ENCODE measurements at regions not wholly inside any gene's neighbourhood (a gene's known extent, or its start where the extent isn't known, plus 50 kb on each side); places are given as distances from the start of the nearest gene placed in this dataset.
A peak's percentile ranks its signal among the peaks of the same experiment; 100 is the strongest.
"Not testable (repeated sequence)": the region's sequence is repeated elsewhere in the genome, so short reads cannot be mapped to it uniquely, and the experiment has no call there.

DNA sequence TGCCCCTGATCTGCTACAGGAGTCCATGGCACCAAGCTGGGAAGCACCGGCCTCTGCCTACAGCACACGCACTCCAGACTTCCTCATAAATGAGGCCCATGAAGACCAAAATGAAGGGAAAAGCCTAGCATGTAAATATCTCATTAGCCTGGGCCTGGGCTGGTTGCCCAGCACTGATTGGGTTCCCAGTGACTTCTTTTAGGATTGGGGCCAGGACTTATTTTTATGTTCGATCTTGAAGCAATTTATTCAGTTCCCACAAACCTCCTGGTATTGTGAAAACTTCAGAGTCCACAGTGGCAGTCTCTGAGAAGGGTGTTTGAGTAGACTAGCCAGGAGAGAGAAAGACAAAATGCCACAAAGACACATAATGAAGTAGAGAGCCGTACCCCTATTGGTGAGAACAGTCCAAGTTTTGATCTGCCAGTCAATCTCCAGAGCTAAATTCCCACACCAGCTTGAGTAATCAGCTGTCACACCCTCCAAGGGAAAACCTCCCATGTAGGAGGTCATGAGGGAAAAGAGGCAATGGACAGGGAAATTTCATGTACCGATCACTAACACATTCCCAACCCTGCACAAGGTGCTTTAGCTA lies 78.2 kb downstream of the PHLDA1 start:
- Mint-ChIP-seq H3K4me3 (no peak overlapping the region), H3K9me3 (no peaks in the 10 kb centered on the region), H3K4me1 (ENCODE audit: low read depth) (peaks cover 17% of the 10 kb centered on the region), H3K27me3 (peaks cover 4% of the 10 kb centered on the region), H3K36me3 (ENCODE audit: low read depth) (no peaks in the 10 kb centered on the region), H3K27ac (no peak overlapping the region)
- intact Hi-C loops (cut with micrococcal nuclease), result no loop called here

DNA sequence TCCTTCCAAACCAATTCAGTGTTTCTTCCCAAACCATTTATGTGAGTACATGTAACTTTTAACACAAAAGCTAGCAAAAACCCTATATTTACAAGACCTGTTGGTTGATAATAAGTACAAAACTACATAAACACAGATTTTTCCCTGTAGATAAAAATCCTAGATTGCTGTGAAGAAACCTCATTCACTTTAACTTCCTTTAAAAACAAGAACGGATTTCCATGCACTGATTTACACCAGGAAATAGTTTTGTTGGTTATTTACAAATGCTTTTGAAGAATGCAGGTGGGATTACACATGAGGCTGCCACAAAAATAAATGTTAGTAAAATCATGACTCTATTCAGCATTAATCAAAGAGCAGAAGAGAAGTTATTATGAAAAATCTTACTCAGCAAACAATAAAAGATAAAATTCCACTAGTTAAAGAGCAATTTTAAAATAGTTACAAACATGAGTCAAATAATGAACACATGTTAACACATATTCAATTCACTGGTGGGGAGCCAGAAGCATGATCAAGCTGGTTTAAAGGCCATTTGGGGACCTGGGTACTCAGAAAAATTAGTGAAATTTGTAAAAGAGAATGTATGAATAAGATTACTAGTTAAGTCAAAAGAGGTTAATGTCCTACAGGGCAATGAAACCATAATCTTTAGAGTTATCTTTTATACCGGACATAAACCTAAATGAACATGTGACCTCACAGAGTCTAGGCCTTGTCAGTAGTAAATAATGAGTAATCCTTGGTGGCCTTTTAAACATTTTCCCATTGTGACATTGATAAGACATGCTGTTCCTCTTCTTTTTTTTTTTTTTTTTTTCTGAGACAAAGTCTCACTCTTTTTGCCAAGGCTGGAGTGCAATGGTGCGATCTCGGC lies 79.9 kb downstream of the PHLDA1 start:
- H3K9me3 Mint-ChIP-seq, result no peaks in the 10 kb centered on the region
- no peak overlapping the region for H3K27ac Mint-ChIP-seq
- H3K4me1 Mint-ChIP-seq (ENCODE audit: low read depth), result peaks cover 17% of the 10 kb centered on the region
- no peaks in the 10 kb centered on the region for H3K27me3 Mint-ChIP-seq
- H3K36me3 Mint-ChIP-seq (ENCODE audit: low read depth), result no peaks in the 10 kb centered on the region
- no peak overlapping the region for H3K4me3 Mint-ChIP-seq
- intact Hi-C loops (cut with micrococcal nuclease), result no loop called here

DNA sequence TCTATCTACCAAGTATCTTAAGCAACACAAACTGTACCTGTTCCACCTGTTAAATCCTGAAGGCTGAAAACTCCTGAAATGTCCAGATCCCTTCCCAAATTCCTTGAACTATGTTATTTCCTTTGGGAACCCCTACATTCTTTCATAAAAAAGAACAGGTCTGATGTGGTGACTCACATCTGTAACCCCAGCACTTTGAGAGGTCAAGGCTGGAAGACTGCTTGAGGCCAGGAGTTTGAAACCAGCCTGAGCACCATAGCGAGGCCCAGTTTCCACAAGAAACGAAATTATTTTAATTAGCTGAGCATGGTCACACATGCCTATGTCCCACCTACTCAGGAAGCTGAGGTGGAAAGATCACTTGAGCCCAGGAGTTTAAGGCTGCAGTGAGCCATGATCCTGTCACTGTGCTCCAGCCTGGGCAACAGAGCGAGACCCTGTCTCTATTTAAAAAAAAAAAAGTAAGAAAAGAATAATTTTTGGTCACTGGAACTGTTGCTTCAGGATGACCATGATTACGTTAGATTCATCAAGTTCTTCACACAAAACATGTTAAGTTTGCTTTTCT lies 84.3 kb downstream of the PHLDA1 start:
- no peaks in the 10 kb centered on the region for H3K9me3 Mint-ChIP-seq
- peaks cover 21% of the 10 kb centered on the region for H3K4me1 Mint-ChIP-seq (ENCODE audit: low read depth)

DNA sequence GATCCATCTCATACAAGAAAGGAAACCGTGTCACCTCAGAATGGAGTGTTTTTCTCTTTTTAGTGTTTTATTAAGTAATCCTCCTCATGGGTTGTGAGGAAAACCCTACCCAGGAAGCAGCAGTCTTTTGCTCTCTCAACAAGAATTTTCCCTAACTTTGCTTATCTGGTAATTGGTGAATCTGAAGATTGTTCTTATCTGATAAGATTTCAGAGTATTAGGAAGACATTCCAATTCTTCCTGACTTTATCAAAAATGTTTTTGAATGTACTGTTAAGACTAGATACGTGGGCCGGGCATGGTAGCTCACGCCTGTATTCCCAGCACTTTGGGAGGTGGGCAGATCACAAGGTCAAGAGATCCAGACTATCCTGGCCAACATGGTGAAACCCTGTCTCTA lies 86.0 kb downstream of the PHLDA1 start:
- intact Hi-C loops (cut with micrococcal nuclease), result no loop called here
- Mint-ChIP-seq H3K27me3 (peaks cover 3% of the 10 kb centered on the region), H3K4me3 (no peak overlapping the region), H3K36me3 (ENCODE audit: low read depth) (no peaks in the 10 kb centered on the region), H3K9me3 (no peaks in the 10 kb centered on the region), H3K27ac (no peak overlapping the region), H3K4me1 (ENCODE audit: low read depth) (peaks cover 21% of the 10 kb centered on the region)

More for the DNA sequence above, 84.3 kb downstream of the PHLDA1 start:
- Mint-ChIP-seq H3K27ac (no peak overlapping the region), H3K4me3 (no peak overlapping the region), H3K36me3 (ENCODE audit: low read depth) (no peaks in the 10 kb centered on the region), H3K27me3 (no peaks in the 10 kb centered on the region)
- intact Hi-C loops (cut with micrococcal nuclease), result no loop called here

DNA sequence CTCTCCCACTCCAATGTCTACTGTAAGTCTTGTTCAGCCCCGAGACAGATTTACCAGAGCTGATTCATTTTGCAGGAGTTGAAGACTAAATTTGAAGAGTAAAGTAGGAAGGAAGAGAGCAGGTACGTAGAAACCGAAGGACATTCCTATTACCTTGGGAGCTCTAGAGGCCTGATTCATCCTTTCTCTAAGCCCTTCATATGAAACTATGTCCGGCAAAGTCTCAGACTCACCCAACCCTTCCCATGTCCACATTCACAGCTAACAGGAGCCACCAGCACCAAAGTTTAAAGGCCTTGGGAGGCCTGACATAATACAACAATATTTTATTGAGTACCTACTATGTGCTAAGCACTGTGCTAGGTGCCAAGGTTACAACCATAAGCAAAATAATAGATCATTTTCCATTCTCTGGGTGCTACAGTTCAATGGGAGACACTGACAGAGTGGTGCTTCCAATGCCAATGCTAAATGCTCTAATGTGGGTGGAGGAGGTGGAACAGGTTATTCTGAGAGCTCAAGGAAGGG lies 86.6 kb downstream of the PHLDA1 start:
- Mint-ChIP-seq H3K4me1 (ENCODE audit: low read depth) (peaks cover 21% of the 10 kb centered on the region), H3K27ac (peak overlapping the region; percentile 52), H3K27me3 (peaks cover 7% of the 10 kb centered on the region), H3K9me3 (no peaks in the 10 kb centered on the region), H3K4me3 (no peak overlapping the region), H3K36me3 (ENCODE audit: low read depth) (no peaks in the 10 kb centered on the region)
- intact Hi-C loops (cut with micrococcal nuclease), result no loop called here

DNA sequence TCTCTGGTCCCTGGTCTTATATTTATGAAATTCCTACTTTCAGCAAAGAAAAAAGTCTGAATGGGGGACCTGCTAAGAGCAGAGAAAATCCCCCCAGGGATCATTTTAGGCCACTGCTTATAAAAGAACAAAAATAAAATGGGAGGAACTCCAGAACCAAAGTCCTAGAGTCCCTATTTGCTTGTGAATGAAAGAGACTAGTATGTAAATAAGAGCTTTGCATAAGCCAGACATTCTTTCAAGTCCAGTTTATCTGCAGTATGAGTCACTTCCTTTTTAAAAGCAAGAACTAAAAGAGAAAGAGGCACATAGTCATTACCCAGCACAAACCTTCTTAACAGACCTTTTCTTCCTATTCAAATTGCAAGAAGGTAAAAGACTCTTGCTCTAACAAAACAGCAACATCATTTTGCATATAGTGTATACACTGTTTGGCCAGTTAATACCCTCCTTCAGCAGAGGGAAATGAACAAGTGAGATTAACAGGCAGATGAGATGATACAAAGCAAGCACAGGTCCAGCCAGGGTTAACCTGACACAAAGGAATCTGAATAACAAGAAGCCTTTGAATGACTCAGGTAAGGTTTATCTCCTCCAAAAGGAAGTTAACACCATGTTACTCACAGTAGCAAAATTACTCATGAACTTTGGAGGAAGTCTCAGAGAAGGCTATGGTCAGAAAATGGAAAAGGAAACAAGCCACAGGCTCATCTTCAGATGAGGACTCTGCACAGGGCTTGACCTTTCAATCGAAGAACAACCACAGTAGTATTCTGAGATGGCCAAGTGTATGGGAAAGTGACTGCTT lies 87.3 kb downstream of the PHLDA1 start:
- H3K27me3 Mint-ChIP-seq, result peaks cover 9% of the 10 kb centered on the region
- H3K4me1 Mint-ChIP-seq (ENCODE audit: low read depth), result peaks cover 21% of the 10 kb centered on the region
- no peaks in the 10 kb centered on the region for H3K9me3 Mint-ChIP-seq
- H3K36me3 Mint-ChIP-seq (ENCODE audit: low read depth), result no peaks in the 10 kb centered on the region
- intact Hi-C loops (cut with micrococcal nuclease), result no loop called here
- H3K4me3 Mint-ChIP-seq, result no peak overlapping the region
- H3K27ac Mint-ChIP-seq, result peak overlapping the region; percentile 52

DNA sequence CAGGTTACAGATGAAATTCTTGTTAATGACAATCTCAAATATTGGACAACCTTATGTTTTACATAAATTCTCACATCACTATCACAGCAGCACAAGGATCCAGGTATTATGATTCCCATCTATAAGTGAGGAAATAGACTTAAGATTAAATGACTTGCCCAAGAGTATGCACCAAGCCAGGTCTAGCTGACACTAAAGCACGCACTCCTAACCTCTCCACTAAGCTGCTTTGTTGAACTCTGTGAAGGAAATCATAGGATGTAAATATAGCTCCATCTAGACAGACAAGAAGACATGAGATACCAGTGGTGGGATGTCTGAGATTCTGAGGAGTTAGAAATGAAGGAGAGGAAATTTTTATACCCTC lies 87.9 kb downstream of the PHLDA1 start:
- Mint-ChIP-seq H3K9me3 (no peaks in the 10 kb centered on the region), H3K27ac (no peak overlapping the region), H3K4me3 (no peak overlapping the region), H3K27me3 (peaks cover 9% of the 10 kb centered on the region), H3K36me3 (ENCODE audit: low read depth) (no peaks in the 10 kb centered on the region), H3K4me1 (ENCODE audit: low read depth) (peaks cover 21% of the 10 kb centered on the region)
- intact Hi-C loops (cut with micrococcal nuclease), result no loop called here

DNA sequence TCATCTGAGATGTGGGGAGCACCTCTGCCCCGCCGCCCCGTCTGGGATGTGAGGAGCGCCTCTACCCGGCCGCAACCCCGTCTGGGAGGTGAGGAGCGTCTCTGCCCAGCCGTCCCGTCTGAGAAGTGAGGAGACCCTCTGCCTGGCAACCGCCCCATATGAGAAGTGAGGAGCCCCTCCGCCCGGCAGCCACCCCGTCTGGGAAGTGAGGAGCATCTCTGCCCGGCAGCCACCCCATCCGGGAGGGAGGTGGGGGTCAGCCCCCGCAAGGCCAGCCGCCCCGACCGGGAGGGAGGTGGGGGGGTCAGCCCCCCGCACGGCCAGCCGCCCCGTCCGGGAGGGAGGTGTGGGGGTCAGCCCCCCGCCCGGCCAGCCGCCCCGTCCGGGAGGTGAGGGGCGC lies 89.9 kb downstream of the PHLDA1 start:
- H3K36me3 Mint-ChIP-seq (ENCODE audit: low read depth); intact Hi-C loops (cut with micrococcal nuclease); H3K4me3 Mint-ChIP-seq; H3K9me3 Mint-ChIP-seq; H3K27ac Mint-ChIP-seq; H3K27me3 Mint-ChIP-seq: not testable (repeated sequence)
- H3K4me1 Mint-ChIP-seq (ENCODE audit: low read depth), result peaks cover 21% of the 10 kb centered on the region

DNA sequence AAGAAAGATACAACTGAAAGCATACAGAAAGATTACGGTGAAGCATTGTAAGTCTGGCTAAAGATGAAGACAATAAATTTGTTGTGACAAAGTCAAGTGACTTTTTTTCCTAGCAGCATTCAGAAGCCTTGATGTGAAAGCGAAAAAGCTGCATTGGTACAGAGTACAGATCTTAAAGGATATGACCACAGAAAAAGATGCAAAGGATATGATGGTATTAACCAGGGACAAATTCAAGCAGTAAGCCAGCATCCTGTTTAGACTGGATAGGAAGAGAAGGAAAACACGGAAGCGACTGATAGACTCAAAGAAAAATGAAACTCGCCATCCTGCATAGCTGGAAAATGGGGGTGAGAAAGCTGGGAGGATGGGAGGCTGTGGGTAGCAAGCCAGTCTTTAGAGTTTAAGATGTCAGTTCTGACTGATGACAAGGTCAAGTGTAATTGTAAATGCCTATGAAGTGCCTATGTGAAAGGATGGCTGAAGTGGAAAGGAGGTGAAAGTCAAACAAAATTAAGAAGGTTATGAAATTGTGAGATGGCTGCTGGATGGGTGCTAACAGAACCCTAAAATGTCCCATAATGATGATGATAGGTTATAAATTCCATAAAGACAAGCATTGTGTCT lies 92.4 kb downstream of the PHLDA1 start:
- H3K9me3 Mint-ChIP-seq, result no peaks in the 10 kb centered on the region
- no peak overlapping the region for H3K27ac Mint-ChIP-seq
- H3K27me3 Mint-ChIP-seq, result peaks cover 15% of the 10 kb centered on the region
- H3K36me3 Mint-ChIP-seq (ENCODE audit: low read depth), result no peaks in the 10 kb centered on the region
- H3K4me1 Mint-ChIP-seq (ENCODE audit: low read depth), result peaks cover 6% of the 10 kb centered on the region
- intact Hi-C loops (cut with micrococcal nuclease), result loop anchor here (5.0 kb wide), 1 partner anchor 93 kb away; the partner anchor contains the start of gene PHLDA1
- H3K4me3 Mint-ChIP-seq, result no peak overlapping the region

DNA sequence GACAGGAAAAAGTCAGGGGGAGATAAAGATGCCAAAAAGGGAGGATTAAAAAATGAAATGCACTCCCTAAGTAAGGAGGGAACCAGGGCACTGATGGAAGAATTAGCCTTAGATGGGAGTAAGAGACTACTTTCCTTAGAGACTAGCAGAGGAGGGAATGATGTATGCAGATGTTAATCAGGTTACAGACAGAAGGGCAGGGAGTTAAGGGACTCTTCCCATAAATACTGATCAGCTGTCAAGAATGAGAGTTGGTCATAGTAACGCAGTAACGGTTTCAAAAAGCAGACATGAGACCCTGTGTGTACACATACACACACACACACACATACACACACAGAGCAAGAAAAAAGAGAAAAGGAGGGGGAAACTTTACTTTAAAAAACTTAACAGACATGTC lies 93.4 kb downstream of the PHLDA1 start:
- intact Hi-C loops (cut with micrococcal nuclease), result loop anchor here (5.0 kb wide), 1 partner anchor 94 kb away; the partner anchor contains the start of gene PHLDA1
- no peak overlapping the region for H3K4me3 Mint-ChIP-seq
- peaks cover 17% of the 10 kb centered on the region for H3K27me3 Mint-ChIP-seq
- no peaks in the 10 kb centered on the region for H3K9me3 Mint-ChIP-seq
- H3K4me1 Mint-ChIP-seq (ENCODE audit: low read depth), result no peaks in the 10 kb centered on the region
- no peak overlapping the region for H3K27ac Mint-ChIP-seq
- H3K36me3 Mint-ChIP-seq (ENCODE audit: low read depth), result no peaks in the 10 kb centered on the region

DNA sequence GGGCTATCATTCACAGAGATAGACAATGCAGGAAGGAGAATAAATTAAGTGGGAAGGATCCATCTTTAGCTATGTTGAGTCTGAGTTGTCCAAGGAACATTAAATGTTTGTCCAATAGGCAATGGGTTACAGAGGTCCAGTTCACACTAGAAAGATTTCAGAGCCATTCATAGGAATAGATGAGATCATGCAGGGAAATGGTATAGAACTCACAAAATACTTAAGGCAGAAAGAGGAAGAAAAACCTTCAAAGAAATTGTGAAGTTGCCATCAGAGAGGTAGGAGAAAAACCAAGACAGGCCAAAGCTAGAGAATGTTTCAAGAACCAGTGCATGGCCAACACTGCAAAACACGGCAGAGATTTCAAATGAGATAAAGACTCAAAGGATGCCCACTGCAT lies 94.1 kb downstream of the PHLDA1 start:
- Mint-ChIP-seq H3K27me3 (peaks cover 22% of the 10 kb centered on the region), H3K4me1 (ENCODE audit: low read depth) (no peaks in the 10 kb centered on the region), H3K36me3 (ENCODE audit: low read depth) (no peaks in the 10 kb centered on the region), H3K27ac (no peak overlapping the region), H3K4me3 (no peak overlapping the region), H3K9me3 (no peaks in the 10 kb centered on the region)
- intact Hi-C loops (cut with micrococcal nuclease), result loop anchor here (5.0 kb wide), 1 partner anchor 95 kb away; the partner anchor contains the start of gene PHLDA1

DNA sequence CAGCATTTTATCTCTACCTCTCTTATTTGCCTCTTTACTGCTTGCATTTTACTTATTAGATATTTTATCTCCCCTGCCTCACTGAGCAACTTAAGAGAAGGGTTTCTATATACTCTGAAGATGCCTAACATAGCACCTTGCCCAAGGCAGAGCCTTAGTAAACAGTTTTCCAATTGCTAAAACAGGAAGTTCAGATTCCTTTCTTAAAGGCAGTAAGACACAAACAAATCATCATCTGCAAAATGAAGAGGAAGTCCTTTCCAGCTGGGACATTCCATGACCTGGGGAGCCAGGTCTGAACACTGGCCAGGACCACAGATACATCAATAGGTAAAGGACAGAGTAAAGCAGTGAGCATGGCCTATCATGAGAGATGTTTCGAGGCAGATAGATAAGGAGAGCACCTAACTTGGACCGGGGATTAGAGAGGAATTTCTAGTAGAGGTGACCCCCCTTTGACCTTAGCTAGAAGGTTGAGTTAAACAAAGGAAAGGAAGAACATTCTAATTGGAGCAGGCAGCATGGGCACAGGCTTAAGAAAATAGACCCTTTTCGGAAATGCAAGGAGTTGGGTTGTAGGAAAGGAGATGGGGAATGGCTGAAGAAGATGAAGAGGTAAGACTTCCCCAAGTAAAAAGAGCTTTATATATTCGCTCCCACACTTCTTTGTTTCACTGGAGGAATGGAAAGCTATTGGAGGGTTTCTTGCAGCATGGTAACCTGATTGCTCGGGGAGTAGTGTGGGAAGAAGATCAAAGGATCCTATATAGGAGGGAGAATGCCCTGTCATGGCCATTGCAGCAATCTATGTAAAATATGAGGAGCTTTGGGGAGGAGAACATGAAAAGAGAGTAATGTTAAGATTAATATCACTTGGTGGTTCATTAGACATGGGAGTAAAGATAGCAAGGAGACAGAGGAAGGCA lies 94.8 kb downstream of the PHLDA1 start:
- peaks cover 27% of the 10 kb centered on the region for H3K27me3 Mint-ChIP-seq
- intact Hi-C loops (cut with micrococcal nuclease), result loop anchor here (5.0 kb wide), 1 partner anchor 96 kb away; the partner anchor contains the start of gene PHLDA1
- no peaks in the 10 kb centered on the region for H3K9me3 Mint-ChIP-seq
- no peaks in the 10 kb centered on the region for H3K36me3 Mint-ChIP-seq (ENCODE audit: low read depth)
- no peak overlapping the region for H3K4me3 Mint-ChIP-seq
- H3K4me1 Mint-ChIP-seq (ENCODE audit: low read depth), result peaks cover 4% of the 10 kb centered on the region
- H3K27ac Mint-ChIP-seq, result no peak overlapping the region
